Upper lobe of left lung (tissue), 6 donors: ENCODE measurements at regions not wholly inside any gene's neighbourhood (a gene's known extent, or its start where the extent isn't known, plus 50 kb on each side); places are given as distances from the start of the nearest gene placed in this dataset.

ENCODE experiments used
- ATAC-seq, 2 donors: fragments of 200-7000 bp; cut with Tn5 transposase; one replicate each; pipeline ENCODE4 v1.9.1; 2022; ENCODE audit warnings: mild to moderate bottlenecking in 2 of 2, moderate library complexity in 2 of 2; ENCODE audit not compliant: low FRiP score in 2 of 2
- DNase-seq, 2 donors: peaks; one replicate each; pipeline ENCODE4 v3.0.0-alpha.2; 2019 to 2020
- H3K27ac ChIP-seq, 4 donors: fragments of 200-600 bp; sonication (generic); one replicate each; pipeline ENCODE4 v1.5.1; 2016 to 2019
- H3K27me3 ChIP-seq, 4 donors: fragments of 200-600 bp; sonication (generic); one replicate each; pipeline ENCODE4 v1.5.1; 2017 to 2019
- H3K36me3 ChIP-seq, 4 donors: fragments of 200-600 bp; sonication (generic); one replicate each; pipeline ENCODE4 v1.5.1; 2016 to 2019
- H3K4me1 ChIP-seq, 4 donors: fragments of 200-600 bp; sonication (generic); one replicate each; pipeline ENCODE4 v1.5.1; 2018 to 2019
- H3K4me3 ChIP-seq, 4 donors: fragments of 200-600 bp; sonication (generic); one replicate each; pipeline ENCODE4 v1.5.1; 2017 to 2019; ENCODE audit warnings: mild to moderate bottlenecking in 2 of 4, moderate library complexity in 1 of 4
- H3K9me3 ChIP-seq, 4 donors: fragments of 200-600 bp; sonication (generic); one replicate each; pipeline ENCODE4 v1.5.1; 2018 to 2019
- CTCF ChIP-seq, 6 experiments: fragments of 450-650 bp in 4 of 6; fragments of 200-600 bp in 2 of 6; sonication (generic) in 2 of 6; IDR thresholded peaks; one replicate each; pipeline ENCODE4 v1.5.1; 2016 to 2019; ENCODE audit warnings: antibody characterized with exemption in 6 of 6
- EP300 ChIP-seq, 4 donors: sonication (generic); formaldehyde crosslinking; IDR thresholded peaks; one replicate each; pipeline ENCODE4 v1.5.1; 2017; ENCODE audit warnings: antibody characterized with exemption in 4 of 4, control low read depth in 2 of 4
- POLR2A ChIP-seq, 4 donors: fragments of 450-650 bp; IDR thresholded peaks; one replicate each; pipeline ENCODE4 v1.5.1; 2016 to 2017; ENCODE audit warnings: antibody characterized with exemption in 4 of 4, mild to moderate bottlenecking in 2 of 4
- POLR2AphosphoS5 ChIP-seq, 2 donors: sonication (generic); formaldehyde crosslinking; IDR thresholded peaks; one replicate each; pipeline ENCODE4 v1.5.1; 2017; ENCODE audit warnings: antibody characterized with exemption in 2 of 2
- WGBS, 2 donors: methylation state at CpG; one replicate each; pipeline ENCODE4 v1.1.5; 2017 to 2018; 5-methylcytosine and 5-hydroxymethylcytosine counted together
- donor health status: DM: no; HTN: no; CAD: no; lungs with moderate emphysema.
- donor health status: DM: no; HTN: yes; CAD: no; lungs with severe emphysema.

- no peaks in the 10 kb centered on the region for H3K36me3 ChIP-seq
- no peak overlapping the region for H3K27ac ChIP-seq
- H3K9me3 ChIP-seq: no peaks in the 10 kb centered on the region
- H3K4me3 ChIP-seq: no peak overlapping the region
- no peak for TF ChIP-seq CTCF (IDR thresholded peaks at IDR 0.05)
- TF ChIP-seq POLR2A (IDR thresholded peaks at IDR 0.05): no peak
- no peak for TF ChIP-seq EP300 (IDR thresholded peaks at IDR 0.05)
- TF ChIP-seq POLR2AphosphoS5 (IDR thresholded peaks at IDR 0.05): no peak
- DNase-seq: no peak
- no peaks in the 10 kb centered on the region for H3K4me1 ChIP-seq
- no peaks in the 10 kb centered on the region for H3K27me3 ChIP-seq
- WGBS, 2 donors: 65 to 71% methylated on average over 5 of the region's 5 CpGs
- ATAC-seq: peak in 1 of 2 donors; percentile 8
Observed at GRCh38 chr3:55305696-55306485, 181.2 kb downstream of the WNT5A start.

- Histone ChIP-seq H3K27ac (no peak overlapping the region), H3K4me3 (no peak overlapping the region), H3K9me3 (no peaks in the 10 kb centered on the region), H3K36me3 (no peaks in the 10 kb centered on the region), H3K27me3 (no peaks in the 10 kb centered on the region), H3K4me1 (no peaks in the 10 kb centered on the region)
- ATAC-seq (no peak), DNase-seq (no peak)
- TF ChIP-seq POLR2AphosphoS5 (IDR thresholded peaks at IDR 0.05): no peak
- TF ChIP-seq EP300 (IDR thresholded peaks at IDR 0.05): no peak
- TF ChIP-seq CTCF (IDR thresholded peaks at IDR 0.05): no peak
- no peak for TF ChIP-seq POLR2A (IDR thresholded peaks at IDR 0.05)
Observed at GRCh38 chr3:55300701-55301100, 186.4 kb downstream of the WNT5A start.

GRCh38 chr3:55297706-55298105 lies 189.4 kb downstream of the WNT5A start:
- 73 to 77% methylated on average over 5 of the region's 5 CpGs for WGBS, 2 donors
- Histone ChIP-seq H3K9me3 (no peaks in the 10 kb centered on the region), H3K27me3 (no peaks in the 10 kb centered on the region), H3K27ac (no peak overlapping the region), H3K4me1 (no peaks in the 10 kb centered on the region), H3K36me3 (no peaks in the 10 kb centered on the region), H3K4me3 (no peak overlapping the region)
- ATAC-seq (no peak), DNase-seq (no peak)
- TF ChIP-seq CTCF (IDR thresholded peaks at IDR 0.05): no peak
- no peak for TF ChIP-seq EP300 (IDR thresholded peaks at IDR 0.05)
- no peak for TF ChIP-seq POLR2AphosphoS5 (IDR thresholded peaks at IDR 0.05)
- no peak for TF ChIP-seq POLR2A (IDR thresholded peaks at IDR 0.05)

GRCh38 chr3:55297245-55297644 lies 189.9 kb downstream of the WNT5A start:
- Histone ChIP-seq H3K27ac (no peak overlapping the region), H3K36me3 (no peaks in the 10 kb centered on the region), H3K4me3 (no peak overlapping the region), H3K9me3 (no peaks in the 10 kb centered on the region), H3K27me3 (no peaks in the 10 kb centered on the region), H3K4me1 (no peaks in the 10 kb centered on the region)
- WGBS, 2 donors: 77 to 82% methylated on average over 2 of the region's 2 CpGs
- DNase-seq (no peak), ATAC-seq (no peak)
- TF ChIP-seq POLR2AphosphoS5 (IDR thresholded peaks at IDR 0.05): no peak
- TF ChIP-seq EP300 (IDR thresholded peaks at IDR 0.05): no peak
- TF ChIP-seq POLR2A (IDR thresholded peaks at IDR 0.05): no peak
- no peak for TF ChIP-seq CTCF (IDR thresholded peaks at IDR 0.05)

GRCh38 chr3:55296791-55297190 lies 190.3 kb downstream of the WNT5A start:
- Histone ChIP-seq H3K4me1 (no peaks in the 10 kb centered on the region), H3K27me3 (no peaks in the 10 kb centered on the region), H3K36me3 (no peaks in the 10 kb centered on the region), H3K4me3 (no peak overlapping the region), H3K9me3 (no peaks in the 10 kb centered on the region), H3K27ac (no peak overlapping the region)
- TF ChIP-seq CTCF (IDR thresholded peaks at IDR 0.05) (no peak), POLR2A (IDR thresholded peaks at IDR 0.05) (no peak), POLR2AphosphoS5 (IDR thresholded peaks at IDR 0.05) (no peak), EP300 (IDR thresholded peaks at IDR 0.05) (no peak)
- ATAC-seq (no peak), DNase-seq (no peak)
- 43 to 95% methylated on average over 1 of the region's 1 CpG for WGBS, 2 donors
